RWPE1 (cell line): ENCODE measurements at regions not wholly inside any gene's neighbourhood (a gene's known extent, or its start where the extent isn't known, plus 50 kb on each side); places are given as distances from the start of the nearest gene placed in this dataset.

Source experiments
- CTCF ChIA-PET: fragments of 350-600 bp; sonication (Branson Sonifier 250); formaldehyde crosslinking; extraction: SDS; loops from one replicate; lab custom pipeline; 2021; lab: Yijun Ruan, JAX
- POLR2A ChIA-PET: fragments of 400-600 bp; formaldehyde crosslinking; extraction: SDS; loops from one replicate; lab custom pipeline; 2020; ENCODE audit warnings: antibody characterized with exemption; ENCODE audit not compliant: low non-redundant PET; lab: Yijun Ruan, JAX
- DNase-seq: peaks from one replicate; pipeline ENCODE4 v3.0.0; 2012; ENCODE audit warnings: low spot score
- H3K27ac ChIP-seq: fragments of 450-650 bp; 2 replicates; pipeline ENCODE4 v1.5.1; 2017
- CTCF ChIP-seq: fragments of 450-650 bp; conservative IDR thresholded peaks from 2 replicates; pipeline ENCODE4 v1.5.1; 2017; ENCODE audit warnings: low read depth, mild to moderate bottlenecking

- DNase-seq: no peak
- ChIA-PET POLR2A (no interaction called here), CTCF (interaction anchor here (0.6 kb wide), 1 partner anchor 166 kb away, joined by 5 read pairs; no protein-coding TSS in a partner anchor)
- no peak overlapping the region for H3K27ac ChIP-seq
- TF ChIP-seq CTCF: no peak
Measured at GRCh38 chr6:169379495-169380070, 125.9 kb upstream of the THBS2 start.

- ChIA-PET CTCF (no interaction called here), POLR2A (no interaction called here)
- no peak for DNase-seq
- H3K27ac ChIP-seq: no peak overlapping the region
- no peak for TF ChIP-seq CTCF
Measured at GRCh38 chr6:169378620-169379381, 125.2 kb upstream of the THBS2 start.

- no peak for TF ChIP-seq CTCF
- ChIA-PET CTCF (no interaction called here), POLR2A (no interaction called here)
- no peak for DNase-seq
- H3K27ac ChIP-seq: no peak overlapping the region
Measured at GRCh38 chr6:169376458-169376857, 122.8 kb upstream of the THBS2 start.

GRCh38 chr6:169372589-169372988 is 118.9 kb upstream of the THBS2 start:
- no peak for DNase-seq
- POLR2A ChIA-PET: no interaction called here
- no peak overlapping the region for H3K27ac ChIP-seq
- CTCF ChIA-PET: no interaction called here
- TF ChIP-seq CTCF: no peak

GRCh38 chr6:169371344-169372127 is 117.9 kb upstream of the THBS2 start:
- peak; percentile 20 for DNase-seq

More at GRCh38 chr6:169371344-169372127, 117.9 kb upstream of the THBS2 start:
- ChIA-PET POLR2A (no interaction called here), CTCF (interaction anchor here (0.7 kb wide), 1 partner anchor 807 kb away, joined by 6 read pairs; no protein-coding TSS in a partner anchor)
- no peak for TF ChIP-seq CTCF
- H3K27ac ChIP-seq: peak overlapping the region; percentile 36
